Neural cell (in vitro differentiated cells): ENCODE measurements at regions not wholly inside any gene's neighbourhood (a gene's known extent, or its start where the extent isn't known, plus 50 kb on each side); places are given as distances from the start of the nearest gene placed in this dataset.

Source experiments
- H2AFZ ChIP-seq: fragments of 200-600, 300-800 bp; sonication (generic), shearing (Covaris generic); 2 replicates; pipeline ENCODE4 v1.6.0; 2014; ENCODE audit warnings: low read depth, mild to moderate bottlenecking, antibody characterized with exemption, low read length, moderate library complexity
- H3F3A ChIP-seq: fragments of 200-600 bp; shearing (Covaris generic); 2 replicates; pipeline ENCODE4 v1.6.1; 2016; ENCODE audit warnings: mild to moderate bottlenecking, moderate library complexity, mixed read lengths, antibody characterized with exemption, low read length; ENCODE audit not compliant: insufficient read depth, poor library complexity, severe bottlenecking
- H3K27ac ChIP-seq: fragments of 200-600, 300-800 bp; sonication (generic), shearing (Covaris generic); 2 replicates; pipeline ENCODE4 v1.5.1; 2014; ENCODE audit warnings: mild to moderate bottlenecking, low read length, moderate library complexity
- H3K27me3 ChIP-seq: fragments of 300-800, 200-600 bp; sonication (generic), shearing (Covaris generic); 2 replicates; pipeline ENCODE4 v1.6.0; 2014; ENCODE audit warnings: mild to moderate bottlenecking, low read depth, low read length, moderate library complexity; ENCODE audit not compliant: insufficient read depth
- H3K36me3 ChIP-seq: fragments of 300-800, 200-600 bp; sonication (generic), shearing (Covaris generic); 2 replicates; pipeline ENCODE4 v1.5.1; 2014; ENCODE audit warnings: mild to moderate bottlenecking, antibody characterized with exemption, low read length, moderate library complexity; ENCODE audit not compliant: insufficient read depth
- H3K4me2 ChIP-seq: fragments of 300-800, 200-600 bp; sonication (generic), shearing (Covaris generic); 2 replicates; pipeline ENCODE4 v1.6.0; 2014; ENCODE audit warnings: mild to moderate bottlenecking, low read length
- H3K4me3 ChIP-seq: fragments of 300-800, 200-600 bp; sonication (generic), shearing (Covaris generic); 2 replicates; pipeline ENCODE4 v1.5.1; 2014; ENCODE audit warnings: mild to moderate bottlenecking, low read length, moderate library complexity
- H3K79me2 ChIP-seq: fragments of 200-600 bp; shearing (Covaris generic); replicated peaks from 2 replicates; pipeline ENCODE4 v1.6.0; 2014; ENCODE audit warnings: mild to moderate bottlenecking, low read length, moderate library complexity; ENCODE audit not compliant: insufficient read depth
- H3K9ac ChIP-seq: fragments of 300-800, 200-600 bp; sonication (generic), shearing (Covaris generic); 2 replicates; pipeline ENCODE4 v1.6.1; 2016; ENCODE audit warnings: mild to moderate bottlenecking, low read length, mixed read lengths
- H3K9me2 ChIP-seq: fragments of 200-600 bp; shearing (Covaris generic); 2 replicates; pipeline ENCODE4 v1.6.1; 2016; ENCODE audit warnings: mild to moderate bottlenecking, low read length, mixed read lengths; ENCODE audit not compliant: insufficient read depth
- H3K9me3 ChIP-seq: fragments of 200-600, 300-800 bp; sonication (generic), shearing (Covaris generic); 2 replicates; pipeline ENCODE4 v1.6.1; 2016; ENCODE audit warnings: mild to moderate bottlenecking, mixed run types, low read length, moderate library complexity, mixed read lengths
- H4K20me1 ChIP-seq: fragments of 200-600 bp; shearing (Covaris generic); 2 replicates; pipeline ENCODE4 v1.6.1; 2016; ENCODE audit warnings: mild to moderate bottlenecking, mixed run types; ENCODE audit not compliant: insufficient read depth
- CTCF ChIP-seq: fragments of 450-650 bp; IDR thresholded peaks from 2 replicates; pipeline ENCODE4 v1.5.1; 2014; ENCODE audit warnings: antibody characterized with exemption, mild to moderate bottlenecking, moderate library complexity; ENCODE audit not compliant: poor library complexity, severe bottlenecking
- EP300 ChIP-seq: fragments of 450-650 bp; conservative IDR thresholded peaks from 2 replicates; pipeline ENCODE4 v1.6.1; 2014; ENCODE audit warnings: antibody characterized with exemption, mild to moderate bottlenecking, moderate library complexity; ENCODE audit not compliant: poor library complexity, severe bottlenecking
- EZH2 ChIP-seq: fragments of 200-600, 300-800 bp; shearing (Covaris generic), sonication (generic); IDR thresholded peaks from 2 replicates; pipeline ENCODE4 v1.6.1; 2014; ENCODE audit warnings: antibody characterized with exemption, low read length, borderline replicate concordance, mild to moderate bottlenecking; ENCODE audit not compliant: insufficient read depth, poor library complexity, severe bottlenecking
- MXI1 ChIP-seq: fragments of 450-650 bp; conservative IDR thresholded peaks from 2 replicates; pipeline ENCODE4 v1.6.1; 2014; ENCODE audit warnings: antibody characterized with exemption, mild to moderate bottlenecking; ENCODE audit not compliant: poor library complexity, severe bottlenecking
- POLR2AphosphoS5 ChIP-seq: IDR thresholded peaks from 2 replicates; pipeline ENCODE4 v1.6.1; 2012
- RAD21 ChIP-seq: fragments of 450-650 bp; conservative IDR thresholded peaks from 2 replicates; pipeline ENCODE4 v1.6.1; 2014; ENCODE audit warnings: antibody characterized with exemption, mild to moderate bottlenecking, moderate library complexity
- REST ChIP-seq: IDR thresholded peaks from 2 replicates; pipeline ENCODE4 v1.6.1; 2012; ENCODE audit warnings: borderline replicate concordance
- SMC3 ChIP-seq: fragments of 450-650 bp; conservative IDR thresholded peaks from 2 replicates; pipeline ENCODE4 v1.6.1; 2014; ENCODE audit warnings: antibody characterized with exemption, mild to moderate bottlenecking, moderate library complexity; ENCODE audit not compliant: poor library complexity
- TAF1 ChIP-seq: IDR thresholded peaks from 2 replicates; pipeline ENCODE4 v1.6.1; 2012; ENCODE audit warnings: low read depth

- Histone ChIP-seq H3K4me2 (no peak overlapping the region), H3K9ac (no peak overlapping the region), H4K20me1 (no peaks in the 10 kb centered on the region), H3F3A (no peaks in the 10 kb centered on the region), H3K36me3 (no peaks in the 10 kb centered on the region), H3K27me3 (no peaks in the 10 kb centered on the region), H3K9me3 (no peaks in the 10 kb centered on the region), H3K9me2 (no peaks in the 10 kb centered on the region), H3K4me3 (no peak overlapping the region), H3K79me2 (no peaks in the 10 kb centered on the region), H3K27ac (no peak overlapping the region), H2AFZ (no peak overlapping the region)
- TF ChIP-seq POLR2AphosphoS5 (no peak), CTCF (no peak), MXI1 (no peak), RAD21 (no peak), REST (no peak), EZH2 (no peak), SMC3 (no peak), EP300 (no peak), TAF1 (no peak)
Observed at GRCh38 chr12:30859226-30859625, 67.3 kb upstream of the TSPAN11 start.

GRCh38 chr12:30858471-30858870 is 68.1 kb upstream of the TSPAN11 start:
- H3K27ac ChIP-seq, result no peak overlapping the region
- no peak overlapping the region for H3K4me3 ChIP-seq
- H3K27me3 ChIP-seq, result no peaks in the 10 kb centered on the region
- no peaks in the 10 kb centered on the region for H3K9me3 ChIP-seq
- no peak overlapping the region for H2AFZ ChIP-seq
- H3F3A ChIP-seq, result no peaks in the 10 kb centered on the region
- no peak overlapping the region for H3K4me2 ChIP-seq
- H3K36me3 ChIP-seq, result no peaks in the 10 kb centered on the region
- H3K9me2 ChIP-seq, result no peaks in the 10 kb centered on the region
- H4K20me1 ChIP-seq, result no peaks in the 10 kb centered on the region
- TF ChIP-seq RAD21 (no peak), SMC3 (no peak), EP300 (no peak), TAF1 (no peak), REST (no peak), CTCF (no peak), MXI1 (no peak), EZH2 (no peak), POLR2AphosphoS5 (no peak)
- no peak overlapping the region for H3K9ac ChIP-seq
- H3K79me2 ChIP-seq, result no peaks in the 10 kb centered on the region
